HCEC 1CT (cell line): ENCODE measurements at regions not wholly inside any gene's neighbourhood (a gene's known extent, or its start where the extent isn't known, plus 50 kb on each side); places are given as distances from the start of the nearest gene placed in this dataset.
"Not testable (repeated sequence)": the region's sequence is repeated elsewhere in the genome, so short reads cannot be mapped to it uniquely, and the experiment has no call there.

Experiments
- DNase-seq: peaks from one replicate; pipeline ENCODE4 v3.0.0-alpha.2; 2017

GRCh38 chr12:31217356-31218130, 108.4 kb downstream of the SINHCAF start:
- DNase-seq: no peak

- DNase-seq: no peak
These were observed 107.5 kb downstream of the SINHCAF start for GRCh38 chr12:31218203-31219025.

- no peak for DNase-seq
These were observed 106.4 kb downstream of the SINHCAF start for GRCh38 chr12:31219521-31219920.

GRCh38 chr12:31220061-31220460, 105.9 kb downstream of the SINHCAF start:
- no peak for DNase-seq

GRCh38 chr12:31220633-31221550, 105.1 kb downstream of the SINHCAF start:
- DNase-seq: peak; percentile 8

GRCh38 chr12:31221551-31221945, 104.4 kb downstream of the SINHCAF start:
- DNase-seq: no peak

GRCh38 chr12:31222620-31223222, 103.2 kb downstream of the SINHCAF start:
- no peak for DNase-seq

- DNase-seq: not testable (repeated sequence)
These were observed 102.3 kb downstream of the SINHCAF start for GRCh38 chr12:31223640-31224039.

GRCh38 chr12:31224768-31225448, 101.0 kb downstream of the SINHCAF start:
- DNase-seq: no peak

- no peak for DNase-seq
These were observed 100.1 kb downstream of the SINHCAF start for GRCh38 chr12:31225656-31226535.

GRCh38 chr12:31226639-31227038, 99.3 kb downstream of the SINHCAF start:
- no peak for DNase-seq

GRCh38 chr12:31227401-31227981, 98.5 kb downstream of the SINHCAF start:
- DNase-seq: no peak

- no peak for DNase-seq
These were observed 96.8 kb downstream of the SINHCAF start for GRCh38 chr12:31228811-31229792.

GRCh38 chr12:31230004-31230403, 95.9 kb downstream of the SINHCAF start:
- no peak for DNase-seq
